ENCODE measurements at regions not wholly inside any gene's neighbourhood (a gene's known extent, or its start where the extent isn't known, plus 50 kb on each side); places are given as distances from the start of the nearest gene placed in this dataset.

DNA sequence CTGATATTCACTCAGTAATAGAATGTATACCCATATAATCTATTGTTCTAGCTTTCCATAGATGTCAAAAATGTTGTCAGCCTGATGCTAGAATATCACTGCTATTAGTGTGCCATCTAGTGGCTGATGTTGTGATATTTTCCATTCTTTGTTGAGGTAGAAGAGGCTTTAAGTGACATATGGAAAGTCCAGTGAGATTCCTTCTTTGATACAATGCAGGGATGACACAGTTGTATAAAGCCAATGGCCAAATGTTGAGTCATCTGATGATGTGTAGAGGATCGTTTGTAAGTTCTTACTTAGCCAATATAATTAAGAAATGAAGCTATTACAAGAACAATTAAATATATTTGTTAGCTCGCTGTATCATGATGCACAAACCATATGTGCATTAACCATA, 58.1 kb upstream of the PCED1B start:
- TF ChIP-seq, protein P1, sequence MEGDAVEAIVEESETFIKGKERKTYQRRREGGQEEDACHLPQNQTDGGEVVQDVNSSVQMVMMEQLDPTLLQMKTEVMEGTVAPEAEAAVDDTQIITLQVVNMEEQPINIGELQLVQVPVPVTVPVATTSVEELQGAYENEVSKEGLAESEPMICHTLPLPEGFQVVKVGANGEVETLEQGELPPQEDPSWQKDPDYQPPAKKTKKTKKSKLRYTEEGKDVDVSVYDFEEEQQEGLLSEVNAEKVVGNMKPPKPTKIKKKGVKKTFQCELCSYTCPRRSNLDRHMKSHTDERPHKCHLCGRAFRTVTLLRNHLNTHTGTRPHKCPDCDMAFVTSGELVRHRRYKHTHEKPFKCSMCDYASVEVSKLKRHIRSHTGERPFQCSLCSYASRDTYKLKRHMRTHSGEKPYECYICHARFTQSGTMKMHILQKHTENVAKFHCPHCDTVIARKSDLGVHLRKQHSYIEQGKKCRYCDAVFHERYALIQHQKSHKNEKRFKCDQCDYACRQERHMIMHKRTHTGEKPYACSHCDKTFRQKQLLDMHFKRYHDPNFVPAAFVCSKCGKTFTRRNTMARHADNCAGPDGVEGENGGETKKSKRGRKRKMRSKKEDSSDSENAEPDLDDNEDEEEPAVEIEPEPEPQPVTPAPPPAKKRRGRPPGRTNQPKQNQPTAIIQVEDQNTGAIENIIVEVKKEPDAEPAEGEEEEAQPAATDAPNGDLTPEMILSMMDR (IDR thresholded peaks at IDR 0.05; ENCODE audit: insufficient read depth, missing control alignments) = peak; percentile 74
- DNase-seq (ENCODE audit: insufficient read length, low spot score) = no peak
- peak; percentile 82 for FAIRE-seq

DNA sequence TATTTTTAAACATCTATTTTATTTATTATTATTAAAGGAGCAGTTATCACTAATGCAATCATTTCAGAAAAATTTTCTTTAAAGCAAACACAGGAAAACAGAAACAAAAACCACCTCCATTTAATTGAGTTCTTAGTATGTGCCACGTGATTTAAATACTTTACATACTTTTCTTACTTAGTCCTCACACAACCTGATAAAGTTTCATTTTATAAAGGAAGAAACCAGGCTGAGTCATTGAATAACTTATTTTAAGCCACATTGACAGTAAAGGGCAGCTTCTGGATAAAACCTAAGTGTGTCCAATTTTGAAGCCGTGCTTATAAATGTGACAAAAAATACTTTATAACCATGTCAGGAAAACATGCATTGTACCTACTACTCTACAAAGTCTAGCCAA, 57.1 kb upstream of the PCED1B start:
- FAIRE-seq = no peak
- DNase-seq (ENCODE audit: insufficient read length, low spot score) = no peak
- TF ChIP-seq, protein P1 (IDR thresholded peaks at IDR 0.05; ENCODE audit: insufficient read depth, missing control alignments) = no peak

DNA sequence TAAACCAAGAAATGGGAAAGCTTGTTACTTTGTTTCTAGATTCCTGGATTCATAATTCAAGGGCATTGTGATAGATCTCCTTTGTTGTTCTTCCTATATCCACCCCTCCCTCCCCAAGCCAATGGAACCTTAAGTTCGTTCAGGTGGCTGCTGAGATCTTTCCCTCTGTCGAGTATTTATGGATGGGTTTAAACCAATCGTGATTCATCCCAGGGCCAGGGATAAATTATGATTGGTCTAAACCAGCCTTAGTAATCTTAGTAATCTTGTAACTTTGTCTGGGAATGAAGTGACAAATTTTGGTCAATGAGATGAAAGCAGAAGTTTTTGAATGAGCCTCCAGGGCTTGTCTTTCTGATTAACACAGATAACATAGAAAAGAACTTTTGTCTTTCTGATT, 56.1 kb upstream of the PCED1B start:
- TF ChIP-seq, protein P1 (IDR thresholded peaks at IDR 0.05; ENCODE audit: insufficient read depth, missing control alignments) = no peak
- DNase-seq (ENCODE audit: insufficient read length, low spot score) (no peak), FAIRE-seq (no peak)

DNA sequence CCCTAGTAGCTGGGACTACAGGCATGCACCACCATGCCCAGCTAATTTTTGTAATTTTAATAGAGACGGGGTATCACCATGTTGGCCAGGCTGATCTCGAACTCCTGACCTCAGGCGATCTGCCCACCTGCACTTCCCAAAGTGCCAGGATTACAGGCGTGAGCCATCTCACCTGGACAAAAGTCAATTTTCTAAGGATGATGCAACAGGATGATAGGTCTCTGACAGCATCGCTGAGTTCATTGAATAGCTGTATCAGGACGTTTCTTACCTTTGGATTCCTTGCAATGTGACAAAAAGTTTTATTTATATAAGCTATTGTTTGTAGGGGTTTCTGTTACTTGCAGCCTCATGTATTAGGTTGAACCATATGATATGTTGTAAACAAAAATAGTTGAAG, 55.5 kb upstream of the PCED1B start:
- no peak for FAIRE-seq
- TF ChIP-seq, protein P1 (IDR thresholded peaks at IDR 0.05; ENCODE audit: insufficient read depth, missing control alignments) = no peak
- no peak for DNase-seq (ENCODE audit: insufficient read length, low spot score)

DNA sequence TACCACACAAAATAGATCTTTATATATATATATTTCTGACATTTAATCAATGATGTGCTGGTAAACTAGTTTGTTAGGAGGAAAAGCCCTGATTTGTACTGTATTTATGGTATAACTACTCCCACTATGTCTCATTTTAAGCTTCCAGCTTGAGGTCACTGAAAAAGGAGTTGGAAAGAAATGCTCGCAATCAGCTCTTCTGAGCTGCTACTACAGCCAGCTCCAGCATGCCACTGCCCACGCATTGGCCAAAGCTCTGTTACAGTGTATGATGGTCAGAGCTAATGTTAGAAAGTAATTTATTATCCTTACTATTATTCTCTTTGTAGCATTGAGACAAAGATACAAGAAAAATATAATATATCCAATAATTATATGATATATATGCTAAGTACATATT, 55.0 kb upstream of the PCED1B start:
- FAIRE-seq (no peak), DNase-seq (ENCODE audit: insufficient read length, low spot score) (no peak)

DNA sequence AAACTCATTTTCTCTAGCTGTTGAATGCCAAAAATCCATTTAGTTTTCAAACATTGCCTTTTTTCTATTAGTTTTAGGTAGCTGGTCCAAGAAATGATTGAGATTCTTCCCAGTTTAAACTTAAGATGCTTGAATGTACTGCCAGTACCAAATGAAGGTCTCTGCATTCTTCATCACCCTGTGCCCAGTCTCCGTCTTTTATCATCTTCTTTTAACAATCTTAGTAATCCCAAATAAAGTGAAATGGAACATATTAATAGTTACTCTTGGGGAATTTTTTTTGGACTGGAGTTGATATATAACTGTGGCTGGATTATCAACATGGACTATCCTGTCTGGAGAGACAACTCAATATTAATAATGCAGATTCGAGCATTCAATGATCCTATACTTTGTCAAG, 54.1 kb upstream of the PCED1B start:
- DNase-seq (ENCODE audit: insufficient read length, low spot score) (no peak), FAIRE-seq (no peak)
- TF ChIP-seq, protein P1 (IDR thresholded peaks at IDR 0.05; ENCODE audit: insufficient read depth, missing control alignments) = no peak

More for the DNA sequence above, 55.0 kb upstream of the PCED1B start:
- TF ChIP-seq, protein P1 (IDR thresholded peaks at IDR 0.05; ENCODE audit: insufficient read depth, missing control alignments) = no peak

DNA sequence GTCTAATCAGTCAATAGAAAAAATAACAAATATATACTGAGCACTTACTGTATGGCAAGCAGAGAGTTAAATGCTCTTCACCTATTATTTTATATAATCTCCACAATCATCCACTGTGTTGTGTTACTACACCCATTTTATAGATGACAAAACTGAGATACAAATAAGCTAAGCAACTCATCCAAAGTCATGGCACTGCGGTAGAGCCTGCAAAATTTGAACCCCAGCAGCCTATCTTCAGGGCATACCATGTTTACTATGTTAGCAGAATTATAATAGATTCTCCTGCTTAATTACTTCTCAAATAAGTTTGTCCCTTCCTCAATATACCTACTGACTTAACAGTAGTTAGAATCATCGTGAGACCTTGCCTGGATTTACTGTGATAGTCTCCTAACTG, 53.6 kb upstream of the PCED1B start:
- no peak for FAIRE-seq

More for the DNA sequence above, 53.6 kb upstream of the PCED1B start:
- TF ChIP-seq, protein P1 (IDR thresholded peaks at IDR 0.05; ENCODE audit: insufficient read depth, missing control alignments) = no peak
- no peak for DNase-seq (ENCODE audit: insufficient read length, low spot score)
